HUES48 (cell line): ENCODE measurements at regions not wholly inside any gene's neighbourhood (a gene's known extent, or its start where the extent isn't known, plus 50 kb on each side); places are given as distances from the start of the nearest gene placed in this dataset.
"Not testable (repeated sequence)": the region's sequence is repeated elsewhere in the genome, so short reads cannot be mapped to it uniquely, and the experiment has no call there.

Experiments used
- H3K27ac ChIP-seq: one replicate; pipeline ENCODE4 v1.7.0; 2013; ENCODE audit warnings: low read depth, low read length, inconsistent platforms
- H3K27me3 ChIP-seq: 2 replicates; pipeline ENCODE4 v1.6.1; 2013; ENCODE audit warnings: mild to moderate bottlenecking, low read length; ENCODE audit not compliant: control insufficient read depth, insufficient read depth
- H3K36me3 ChIP-seq: 2 replicates; pipeline ENCODE4 v1.6.1; 2013; ENCODE audit warnings: low read length; ENCODE audit not compliant: control insufficient read depth, insufficient read depth
- H3K4me1 ChIP-seq: 2 replicates; pipeline ENCODE4 v1.6.1; 2013; ENCODE audit warnings: mild to moderate bottlenecking, low read length; ENCODE audit not compliant: control insufficient read depth, insufficient read depth
- H3K4me3 ChIP-seq: 2 replicates; pipeline ENCODE4 v1.5.1; 2013; ENCODE audit warnings: mild to moderate bottlenecking, low read depth, low read length
- H3K9ac ChIP-seq: 2 replicates; pipeline ENCODE4 v1.6.1; 2013; ENCODE audit warnings: mild to moderate bottlenecking, low read depth, low read length, moderate library complexity
- H3K9me3 ChIP-seq: 2 replicates; pipeline ENCODE4 v1.6.1; 2013; ENCODE audit warnings: low read length; ENCODE audit not compliant: control insufficient read depth, insufficient read depth

DNA sequence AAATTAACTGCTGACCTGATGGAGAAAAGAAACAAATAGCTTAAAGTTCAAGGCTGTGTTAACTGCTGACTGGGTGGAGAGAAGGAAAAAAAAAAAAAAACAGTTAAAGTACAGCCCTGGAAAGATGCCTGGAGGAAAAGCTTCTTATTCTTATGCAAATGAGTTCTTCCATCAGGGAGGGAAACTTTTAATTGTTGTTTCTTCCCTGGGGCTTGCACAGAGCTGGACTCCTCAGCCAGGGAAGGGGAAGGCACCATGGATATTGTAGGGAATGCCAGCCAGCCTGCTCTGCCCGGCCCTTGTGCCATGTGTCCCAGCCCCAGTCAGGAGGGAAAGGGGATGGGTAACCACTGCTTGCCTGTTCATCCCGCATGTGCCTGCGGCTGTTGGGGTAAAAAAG is 833.1 kb upstream of the CRIM1 start:
- H3K9ac ChIP-seq = no peak overlapping the region
- no peak overlapping the region for H3K4me3 ChIP-seq
- H3K4me1 ChIP-seq = peaks cover 5% of the 10 kb centered on the region; the same call in 1 of the 2 replicates
- H3K27ac ChIP-seq = no peak overlapping the region
- H3K9me3 ChIP-seq = peaks cover 37% of the 10 kb centered on the region
- H3K27me3 ChIP-seq = no peaks in the 10 kb centered on the region
- no peaks in the 10 kb centered on the region for H3K36me3 ChIP-seq

DNA sequence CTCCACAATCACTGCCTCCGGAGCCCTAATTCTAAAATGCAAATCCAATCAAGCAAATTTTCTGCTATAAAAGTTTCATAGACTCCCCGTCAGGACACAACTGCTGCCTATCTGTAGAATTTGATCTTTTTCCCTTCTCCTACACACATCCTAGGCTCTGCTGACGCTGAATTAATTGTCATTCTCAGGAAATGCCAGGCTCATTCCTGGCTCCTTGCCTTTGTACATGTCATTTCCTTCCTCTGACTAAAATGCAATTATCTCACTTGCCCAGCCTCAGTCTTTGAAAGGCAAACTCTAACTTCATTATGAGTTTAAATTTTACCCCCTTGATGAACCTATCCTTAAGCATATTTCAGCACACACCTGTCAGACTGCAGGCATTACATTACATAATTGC is 844.9 kb upstream of the CRIM1 start:
- Histone ChIP-seq H3K4me1 (no peaks in the 10 kb centered on the region), H3K9me3 (no peaks in the 10 kb centered on the region), H3K27me3 (no peaks in the 10 kb centered on the region), H3K9ac (no peak overlapping the region), H3K36me3 (no peaks in the 10 kb centered on the region), H3K4me3 (no peak overlapping the region), H3K27ac (no peak overlapping the region)

DNA sequence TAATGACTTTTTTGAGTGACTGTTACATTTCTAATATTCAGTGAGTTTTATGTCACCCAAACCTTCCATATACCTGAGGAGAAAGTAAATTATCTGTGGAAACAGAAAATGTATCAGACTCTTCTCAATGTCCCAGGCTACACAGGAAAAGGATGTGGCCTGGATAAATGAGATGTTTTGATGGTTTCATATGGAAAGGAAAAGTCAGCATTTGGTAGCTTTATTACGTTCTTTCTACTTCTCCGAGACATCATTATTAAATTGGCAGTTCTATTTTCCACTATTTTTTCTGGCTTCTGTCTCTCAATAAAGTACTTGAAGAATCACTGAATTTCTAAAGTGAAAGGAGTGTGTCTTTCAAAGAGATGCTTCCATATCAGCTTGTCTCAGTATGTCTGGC is 847.0 kb upstream of the CRIM1 start:
- H3K4me3 ChIP-seq = no peak overlapping the region
- no peak overlapping the region for H3K9ac ChIP-seq
- H3K27me3 ChIP-seq = no peaks in the 10 kb centered on the region
- no peak overlapping the region for H3K27ac ChIP-seq
- H3K36me3 ChIP-seq = no peaks in the 10 kb centered on the region
- no peaks in the 10 kb centered on the region for H3K4me1 ChIP-seq
- H3K9me3 ChIP-seq = no peaks in the 10 kb centered on the region

DNA sequence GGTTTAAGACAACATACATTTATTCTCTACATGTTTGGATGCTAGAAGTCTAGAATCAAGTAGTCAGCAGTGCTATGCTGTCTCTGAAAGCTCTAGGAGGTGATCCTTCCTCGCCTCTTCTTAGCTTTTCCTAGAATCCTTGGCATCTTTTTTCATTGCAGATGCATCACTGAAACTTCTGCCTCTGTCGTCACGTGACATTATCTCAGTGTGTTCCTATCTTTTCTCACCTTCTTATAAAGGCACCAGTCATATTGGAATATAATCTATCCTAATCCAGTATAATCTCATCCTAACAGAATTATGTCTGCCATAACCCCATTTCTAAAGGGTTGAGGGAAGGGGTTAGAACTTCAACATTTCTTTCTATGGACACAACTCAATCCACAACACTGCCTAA is 851.2 kb upstream of the CRIM1 start:
- Histone ChIP-seq H3K9me3 (no peaks in the 10 kb centered on the region), H3K4me3 (no peak overlapping the region), H3K4me1 (no peaks in the 10 kb centered on the region), H3K27ac (no peak overlapping the region), H3K27me3 (no peaks in the 10 kb centered on the region), H3K9ac (no peak overlapping the region), H3K36me3 (no peaks in the 10 kb centered on the region)

DNA sequence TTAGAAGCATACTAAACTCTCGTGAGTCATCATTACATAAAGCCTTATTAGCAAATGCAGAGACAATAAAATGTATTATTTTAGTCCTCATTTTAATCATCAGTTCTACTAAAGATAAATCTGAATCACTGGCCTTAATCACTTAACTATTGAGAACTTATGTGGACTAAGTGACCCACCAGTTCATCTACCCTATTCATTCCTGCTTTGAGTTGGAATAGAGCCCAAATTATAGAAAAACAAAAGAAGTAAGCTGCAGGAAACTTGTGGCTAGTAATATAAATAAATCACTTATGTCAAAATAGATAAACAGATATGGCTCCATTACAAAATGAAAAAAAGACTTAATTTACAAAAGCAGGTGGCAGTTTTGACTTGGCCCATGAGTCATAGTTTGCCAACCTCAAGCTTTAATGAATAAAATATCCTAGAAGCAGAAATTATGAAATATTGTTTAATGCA is 851.8 kb upstream of the CRIM1 start:
- Histone ChIP-seq H3K4me1 (no peaks in the 10 kb centered on the region), H3K36me3 (no peaks in the 10 kb centered on the region), H3K27me3 (no peaks in the 10 kb centered on the region), H3K27ac (no peak overlapping the region), H3K9me3 (no peaks in the 10 kb centered on the region), H3K9ac (no peak overlapping the region), H3K4me3 (no peak overlapping the region)

DNA sequence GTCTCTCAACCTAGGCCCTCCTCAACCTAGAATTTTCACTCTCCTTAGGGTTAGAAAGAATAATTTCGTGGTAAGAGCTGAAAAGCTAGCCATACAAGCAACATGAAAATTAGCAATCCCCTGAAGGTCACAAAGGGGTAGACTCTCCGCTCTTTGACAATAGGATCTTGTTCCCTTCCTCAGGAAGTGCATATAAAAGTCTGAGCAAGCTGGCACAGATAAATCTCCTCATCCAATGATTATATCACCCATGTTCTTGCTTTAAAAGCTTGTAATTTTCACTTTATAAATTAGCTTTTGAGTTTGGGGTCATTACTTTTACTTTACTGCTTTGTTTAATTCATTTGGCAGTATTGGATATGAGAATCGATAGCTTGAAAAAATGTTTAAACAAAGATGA is 852.3 kb upstream of the CRIM1 start:
- Histone ChIP-seq H3K4me1 (no peaks in the 10 kb centered on the region), H3K9me3 (no peaks in the 10 kb centered on the region), H3K27me3 (no peaks in the 10 kb centered on the region), H3K4me3 (no peak overlapping the region), H3K36me3 (no peaks in the 10 kb centered on the region), H3K27ac (no peak overlapping the region), H3K9ac (no peak overlapping the region)

DNA sequence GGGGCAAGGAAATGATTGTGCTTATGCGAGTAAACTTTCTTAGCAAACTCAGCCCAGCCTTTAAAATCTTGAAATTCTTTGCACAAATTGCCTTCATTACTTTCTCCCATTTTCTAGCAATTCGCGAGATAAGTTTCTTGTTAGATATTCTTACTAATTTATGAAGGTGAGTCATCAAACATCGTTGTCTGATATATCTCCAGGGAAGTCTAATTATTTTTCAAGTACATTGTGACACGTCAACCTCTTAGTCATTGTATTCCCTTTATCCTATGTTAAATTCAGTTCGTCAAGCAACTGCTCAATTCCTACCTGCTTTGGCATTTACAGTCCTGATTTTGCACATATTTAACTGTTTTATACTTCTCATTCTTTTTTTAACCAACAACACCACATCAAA is 854.5 kb upstream of the CRIM1 start:
- no peaks in the 10 kb centered on the region for H3K9me3 ChIP-seq
- no peaks in the 10 kb centered on the region for H3K27me3 ChIP-seq
- H3K4me3 ChIP-seq = no peak overlapping the region
- no peak overlapping the region for H3K27ac ChIP-seq
- no peaks in the 10 kb centered on the region for H3K4me1 ChIP-seq
- H3K36me3 ChIP-seq = no peaks in the 10 kb centered on the region
- H3K9ac ChIP-seq = no peak overlapping the region

DNA sequence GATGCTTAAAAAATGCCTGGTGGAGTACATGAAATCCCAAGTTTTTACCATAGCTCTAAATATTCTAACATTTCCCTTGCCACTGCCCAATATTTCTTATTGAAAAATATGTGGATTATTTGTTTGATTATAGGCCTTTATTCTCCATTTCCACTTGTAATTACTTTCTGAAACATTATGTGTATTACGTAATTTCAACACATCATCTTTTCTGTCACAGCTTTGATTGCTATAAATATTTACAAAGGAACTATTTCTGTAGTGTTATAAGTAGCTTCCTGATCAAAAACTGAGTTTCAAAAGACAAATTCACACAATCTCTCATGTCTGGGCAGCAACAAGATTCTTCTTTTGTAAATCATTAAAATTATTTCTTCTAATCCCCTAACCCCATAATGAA is 859.6 kb upstream of the CRIM1 start:
- no peak overlapping the region for H3K9ac ChIP-seq
- H3K27ac ChIP-seq = no peak overlapping the region
- no peak overlapping the region for H3K4me3 ChIP-seq
- no peaks in the 10 kb centered on the region for H3K27me3 ChIP-seq
- no peaks in the 10 kb centered on the region for H3K4me1 ChIP-seq
- no peaks in the 10 kb centered on the region for H3K9me3 ChIP-seq
- no peaks in the 10 kb centered on the region for H3K36me3 ChIP-seq

DNA sequence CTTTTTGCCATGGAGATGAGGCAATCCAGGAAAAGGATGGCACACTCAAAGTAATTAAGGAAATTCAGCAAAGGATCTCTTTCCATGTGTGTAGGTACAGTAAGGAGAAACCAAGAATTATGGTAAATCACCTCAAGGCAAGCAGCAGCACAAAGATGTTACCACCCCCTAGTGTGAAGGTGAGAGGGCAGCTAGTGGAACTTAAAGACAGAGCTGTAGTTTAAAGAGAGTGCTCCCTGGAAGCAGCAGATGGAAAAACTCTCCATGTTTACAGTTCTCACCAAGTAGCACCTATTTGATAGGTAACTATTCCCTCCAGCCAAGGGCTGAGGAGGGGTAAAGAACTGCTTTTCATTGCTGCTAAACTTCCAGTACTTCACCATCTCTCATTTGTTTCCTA is 860.4 kb upstream of the CRIM1 start:
- H3K36me3 ChIP-seq = no peaks in the 10 kb centered on the region
- no peak overlapping the region for H3K4me3 ChIP-seq
- no peak overlapping the region for H3K27ac ChIP-seq
- no peaks in the 10 kb centered on the region for H3K4me1 ChIP-seq
- H3K9me3 ChIP-seq = no peaks in the 10 kb centered on the region
- no peaks in the 10 kb centered on the region for H3K27me3 ChIP-seq
- H3K9ac ChIP-seq = no peak overlapping the region

DNA sequence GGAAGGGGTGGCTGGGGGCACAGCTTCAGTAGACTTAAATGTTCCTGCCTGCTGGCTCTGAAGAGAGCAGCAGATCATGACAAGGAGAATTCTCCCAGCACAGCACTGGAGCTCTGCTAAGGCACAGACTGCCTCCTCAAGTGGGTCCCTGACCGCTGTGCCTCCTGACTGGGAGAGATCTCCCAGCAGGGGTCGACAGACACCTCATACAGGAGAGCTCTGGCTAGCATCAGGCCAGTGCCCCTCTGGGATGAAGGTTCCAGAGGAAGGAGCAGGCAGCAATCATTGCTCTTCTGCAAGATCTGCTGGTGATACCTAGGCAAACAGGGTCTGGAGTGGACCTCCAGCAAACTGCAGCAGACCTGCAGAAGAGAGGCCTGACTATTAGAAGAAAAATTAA is 877.5 kb upstream of the CRIM1 start:
- not testable (repeated sequence) for H3K27ac ChIP-seq, H3K4me3 ChIP-seq, H3K36me3 ChIP-seq, H3K27me3 ChIP-seq, H3K9me3 ChIP-seq, H3K9ac ChIP-seq, H3K4me1 ChIP-seq

DNA sequence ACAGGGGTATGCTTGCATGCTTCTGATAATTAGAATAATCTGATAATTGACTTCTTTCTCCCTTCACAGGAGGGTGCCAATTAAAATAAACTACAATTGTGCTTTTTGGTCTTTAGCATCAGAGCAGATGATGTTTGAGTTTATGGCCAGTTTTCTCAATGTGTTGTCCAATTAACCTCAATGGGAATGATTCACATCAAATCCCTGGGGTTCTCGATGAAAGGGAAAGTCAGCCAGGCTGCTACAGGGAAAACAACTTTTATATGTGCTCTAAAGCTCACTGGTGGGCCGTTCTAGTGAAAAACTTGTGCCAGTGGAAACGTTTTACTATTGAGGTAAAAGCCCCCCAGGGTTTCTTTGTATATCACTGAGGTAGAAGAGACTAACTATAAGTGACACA is 887.3 kb upstream of the CRIM1 start:
- peaks cover 8% of the 10 kb centered on the region; the same call in 1 of the 2 replicates for H3K4me1 ChIP-seq
- H3K27me3 ChIP-seq = no peaks in the 10 kb centered on the region
- H3K27ac ChIP-seq = no peak overlapping the region
- no peak overlapping the region for H3K4me3 ChIP-seq
- H3K36me3 ChIP-seq = no peaks in the 10 kb centered on the region
- H3K9ac ChIP-seq = no peak overlapping the region
- no peaks in the 10 kb centered on the region for H3K9me3 ChIP-seq
